GM18519 (cell line): ENCODE measurements at regions not wholly inside any gene's neighbourhood (a gene's known extent, or its start where the extent isn't known, plus 50 kb on each side); places are given as distances from the start of the nearest gene placed in this dataset.

Experiments used
- ATAC-seq: cut with Tn5 transposase; IDR thresholded peaks from one replicate; pipeline ENCODE4 v1.9.1; 2021; ENCODE audit warnings: mild to moderate bottlenecking, moderate library complexity; ENCODE audit not compliant: unreplicated experiment, low FRiP score

DNA sequence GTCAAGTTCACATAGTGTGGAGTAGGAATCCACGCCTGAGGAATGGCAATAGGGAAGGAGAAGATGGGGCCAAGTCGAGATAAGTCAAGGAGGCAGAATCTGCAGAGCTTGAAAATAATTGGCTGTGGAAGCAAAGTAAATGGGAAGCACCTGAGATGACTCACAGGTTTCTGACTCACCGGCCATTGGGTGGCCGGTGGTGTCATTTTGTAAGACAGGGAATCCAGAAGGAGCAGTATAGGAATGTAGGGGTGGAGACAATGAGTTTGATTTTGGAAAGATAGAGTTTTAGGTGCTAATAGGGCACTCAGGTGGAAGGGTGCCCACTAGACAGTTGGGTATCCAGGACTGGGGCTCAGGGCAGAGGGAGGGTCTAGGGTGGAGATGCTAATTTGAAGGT lies 201.0 kb upstream of the MAMLD1 start:
- ATAC-seq: no peak

DNA sequence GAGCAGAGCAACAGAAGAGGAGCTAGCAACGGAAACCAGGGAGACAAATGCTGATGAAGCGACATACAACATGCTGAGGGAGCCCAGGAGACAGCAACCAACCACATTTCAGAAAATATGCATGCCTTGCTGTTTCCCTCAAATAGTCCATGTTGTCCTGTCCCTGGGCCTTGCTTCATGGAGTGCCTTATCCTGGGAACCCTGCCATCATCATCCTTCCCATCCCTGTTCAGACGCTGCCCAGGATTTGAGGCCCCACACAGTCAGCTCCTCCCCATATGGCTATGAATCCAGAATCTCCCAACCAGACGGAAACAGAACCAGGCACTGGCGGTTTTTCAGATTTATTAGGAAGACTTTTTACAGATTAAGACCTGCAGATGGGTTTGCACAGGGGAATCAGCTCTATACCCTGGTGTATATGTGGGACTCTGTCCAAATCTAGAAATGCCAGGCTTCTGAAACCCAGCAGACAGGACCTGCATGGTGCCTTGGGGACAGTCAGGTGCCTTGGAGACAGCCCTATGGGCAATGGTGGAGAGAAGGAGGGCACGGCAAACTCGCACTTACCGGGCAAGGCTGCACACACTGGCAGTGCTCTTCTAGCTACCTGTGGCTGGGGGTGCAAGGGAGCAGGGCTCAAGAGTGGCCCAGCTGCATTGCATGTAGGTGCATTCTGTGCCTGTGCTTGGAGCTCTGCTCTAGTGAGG lies 199.7 kb upstream of the MAMLD1 start:
- ATAC-seq: no peak

DNA sequence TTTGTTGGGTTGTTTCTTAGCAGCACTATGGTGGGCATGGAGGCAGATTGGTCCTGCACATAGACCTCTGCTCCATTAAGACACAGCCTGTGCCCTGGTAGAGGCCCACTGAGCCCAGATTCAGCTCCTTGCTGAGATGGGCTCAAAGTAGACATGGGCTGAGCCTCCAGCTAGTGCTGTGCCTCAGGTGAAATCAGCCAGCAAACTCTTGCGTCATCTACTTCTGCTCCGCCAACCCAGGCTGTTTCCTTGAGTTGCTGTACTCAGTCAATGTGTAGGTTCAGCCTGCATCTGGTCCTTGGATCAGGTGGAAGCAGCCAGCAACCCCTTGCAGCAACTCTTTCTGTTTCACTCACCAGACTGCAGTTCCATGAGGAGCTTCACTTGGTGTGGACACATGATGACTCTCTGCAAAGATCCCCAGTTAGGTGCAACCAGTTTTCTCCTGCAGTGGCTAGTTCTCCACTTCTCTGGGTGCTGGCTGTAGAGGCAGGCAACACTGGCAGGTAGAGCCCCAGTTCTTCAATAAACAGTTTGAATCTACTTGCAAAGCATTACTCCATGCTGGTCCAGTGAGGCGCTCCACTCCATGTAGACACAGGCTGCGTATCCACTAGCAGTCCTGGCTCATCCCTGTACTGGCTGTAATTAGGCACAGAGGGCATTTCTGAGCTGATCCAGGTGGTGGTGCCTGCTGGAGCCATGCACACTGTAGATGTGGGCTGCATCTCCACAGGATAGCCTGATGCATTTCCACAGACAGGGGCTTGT lies 199.0 kb upstream of the MAMLD1 start:
- ATAC-seq: no peak

DNA sequence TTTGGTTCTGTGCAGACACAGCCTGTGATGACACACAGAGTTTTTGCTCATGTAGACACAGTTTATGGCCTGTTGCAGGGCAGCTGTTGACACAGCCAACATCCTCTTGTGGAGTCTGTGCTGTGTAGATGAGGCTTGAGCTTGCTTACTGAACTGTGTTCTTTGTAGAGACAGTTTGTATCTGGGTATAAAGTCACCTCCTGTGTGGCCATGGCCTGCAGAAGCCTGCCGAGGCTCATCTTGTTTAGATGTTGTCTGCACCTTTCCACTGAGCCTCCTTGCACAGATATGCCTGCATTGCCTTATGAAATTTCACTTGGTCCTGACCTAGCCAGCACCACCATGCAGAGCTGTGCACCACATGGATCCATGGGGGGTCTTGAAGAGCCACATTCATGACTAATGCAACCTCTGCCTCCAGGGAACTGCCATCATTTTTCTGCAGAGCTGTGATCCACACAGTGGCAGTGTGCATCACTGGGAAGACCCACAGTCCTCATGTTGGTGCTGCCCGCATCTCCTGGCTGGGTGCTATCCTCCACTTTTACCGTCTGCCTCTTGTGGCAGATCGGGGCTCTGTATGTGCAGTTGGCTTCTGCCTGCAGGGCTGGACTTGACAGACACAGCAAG lies 198.0 kb upstream of the MAMLD1 start:
- no peak for ATAC-seq

DNA sequence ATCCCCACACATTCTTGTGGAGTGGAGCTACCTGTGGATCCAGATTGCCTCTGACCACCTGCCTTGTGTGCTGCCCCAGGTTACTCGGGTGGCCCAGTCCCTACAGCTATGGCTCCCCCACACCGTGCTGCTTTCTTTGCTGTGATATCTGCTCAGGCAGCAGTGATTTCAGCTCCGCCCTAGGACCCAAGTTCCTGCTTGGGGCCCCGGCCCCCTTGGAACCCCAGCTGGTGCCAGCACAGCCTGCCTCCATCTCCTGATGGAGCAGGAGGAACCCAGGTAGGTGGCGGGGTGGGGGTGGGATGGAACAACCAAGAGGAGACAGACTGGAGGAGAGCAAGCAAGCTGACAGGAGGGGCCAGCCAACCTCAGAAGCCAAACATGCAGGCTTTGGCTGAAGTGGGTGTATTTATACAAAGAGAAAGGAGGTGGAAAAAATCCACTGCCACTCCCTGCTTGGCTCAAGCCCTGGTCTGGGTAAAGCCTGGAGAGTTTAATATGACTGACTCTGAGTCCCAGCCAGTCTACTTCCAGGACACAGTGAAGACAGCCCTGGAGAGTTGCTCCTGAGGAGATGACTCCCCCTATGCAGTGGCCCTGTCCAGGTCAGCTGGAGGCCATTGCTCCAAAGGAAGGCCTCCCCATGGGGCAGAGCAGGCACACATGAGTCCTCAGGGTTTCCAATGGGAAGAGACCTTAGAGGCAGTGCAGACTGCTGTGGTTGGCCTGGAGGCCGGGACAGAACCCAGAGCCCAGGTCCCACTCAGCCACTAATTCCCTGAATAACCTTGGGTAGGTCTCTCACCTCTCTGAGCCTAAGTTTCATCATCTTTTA lies 197.1 kb upstream of the MAMLD1 start:
- no peak for ATAC-seq

DNA sequence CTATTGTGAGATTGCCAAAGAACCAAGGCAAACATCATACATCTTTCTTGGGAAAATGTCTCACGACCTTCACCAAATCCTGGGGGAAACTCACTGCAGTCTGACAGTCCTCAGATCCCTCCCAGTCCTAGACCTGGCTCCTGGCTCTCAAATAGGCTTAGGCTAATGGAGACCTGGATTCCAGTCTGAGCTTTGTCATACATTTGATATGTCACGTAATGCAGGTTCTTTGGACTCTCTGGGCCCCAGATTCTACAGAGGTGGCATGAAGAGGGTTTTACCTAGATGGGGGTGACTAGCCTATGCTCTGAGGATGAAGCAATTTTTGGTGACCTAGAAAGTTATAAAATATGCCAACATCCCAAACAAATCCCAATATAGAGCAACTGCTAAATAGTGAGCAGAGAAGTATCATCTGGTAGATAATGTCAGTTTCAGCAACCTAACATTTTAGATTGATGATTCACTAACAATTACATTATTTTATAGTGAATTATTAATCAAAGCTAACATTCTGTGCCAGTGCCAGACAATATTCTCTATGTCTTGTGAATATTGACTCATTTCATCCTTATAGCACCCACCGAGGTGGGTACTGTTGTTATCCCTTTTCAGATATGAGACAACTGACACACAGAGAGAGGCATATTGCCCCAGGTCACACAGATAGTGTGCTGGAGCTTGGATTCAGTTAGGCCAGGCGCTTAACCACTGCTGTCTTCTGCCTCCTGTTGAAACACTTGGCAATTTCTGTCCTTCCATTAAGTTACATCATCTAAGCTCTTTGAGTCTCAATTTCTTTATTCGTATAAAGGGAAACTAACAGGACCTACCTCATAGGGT lies 195.4 kb upstream of the MAMLD1 start:
- no peak for ATAC-seq

DNA sequence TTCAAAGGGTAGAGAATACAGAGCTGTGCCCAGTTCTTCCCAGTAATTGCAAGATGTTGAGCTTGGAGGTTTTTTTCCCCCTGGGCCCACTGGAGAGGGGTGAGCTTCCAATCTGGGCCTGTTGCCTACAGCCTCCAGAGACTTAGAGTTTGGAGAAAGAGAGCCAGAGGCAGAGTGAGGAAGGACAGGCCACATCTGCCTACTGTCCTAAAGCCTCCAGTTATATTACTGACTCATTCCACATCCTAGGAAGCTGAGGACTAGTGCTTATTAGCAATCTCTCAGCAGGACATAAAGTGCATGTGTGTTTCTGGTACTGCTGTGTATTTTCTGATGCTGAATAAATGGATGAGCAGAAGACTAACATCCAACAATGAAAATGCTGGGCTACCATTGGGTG lies 181.0 kb upstream of the MAMLD1 start:
- ATAC-seq: no peak

DNA sequence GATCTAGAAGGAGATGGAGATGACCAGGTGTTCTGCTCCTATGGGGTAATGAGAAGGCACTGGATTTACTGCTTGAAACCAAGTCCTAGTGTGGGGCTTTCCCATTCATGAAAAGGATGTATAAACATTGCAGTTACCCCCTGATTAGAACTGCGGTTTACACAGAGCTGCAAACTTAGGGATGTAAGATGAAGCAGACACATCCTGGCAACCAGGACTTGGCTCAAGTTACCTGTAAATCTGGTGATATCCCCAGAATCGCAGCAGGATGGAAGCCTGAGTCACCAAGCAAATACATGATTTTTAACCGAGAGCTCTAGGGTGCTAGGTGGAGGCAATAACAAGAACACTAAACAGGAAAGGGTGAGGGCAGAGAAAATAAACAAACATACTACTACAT lies 178.6 kb upstream of the MAMLD1 start:
- ATAC-seq: no peak

DNA sequence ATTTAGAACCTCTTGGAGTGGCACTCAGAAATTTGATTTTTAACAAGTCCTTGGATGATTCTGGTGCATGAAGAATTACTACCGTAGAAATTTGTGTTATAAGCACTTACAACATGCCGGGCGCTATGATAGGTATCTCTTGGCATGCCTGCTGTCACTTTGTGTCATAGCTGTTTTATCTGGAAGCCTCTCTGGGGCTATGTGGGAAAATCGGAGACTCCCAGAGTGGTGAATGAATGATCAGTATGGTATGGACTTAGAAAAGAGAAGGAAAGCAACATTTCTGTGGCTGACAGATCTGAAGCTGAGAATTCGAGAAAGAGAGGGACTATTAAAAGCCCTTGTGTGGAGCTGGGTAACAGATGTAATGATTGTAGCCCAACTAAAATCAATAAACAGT lies 177.4 kb upstream of the MAMLD1 start:
- no peak for ATAC-seq

DNA sequence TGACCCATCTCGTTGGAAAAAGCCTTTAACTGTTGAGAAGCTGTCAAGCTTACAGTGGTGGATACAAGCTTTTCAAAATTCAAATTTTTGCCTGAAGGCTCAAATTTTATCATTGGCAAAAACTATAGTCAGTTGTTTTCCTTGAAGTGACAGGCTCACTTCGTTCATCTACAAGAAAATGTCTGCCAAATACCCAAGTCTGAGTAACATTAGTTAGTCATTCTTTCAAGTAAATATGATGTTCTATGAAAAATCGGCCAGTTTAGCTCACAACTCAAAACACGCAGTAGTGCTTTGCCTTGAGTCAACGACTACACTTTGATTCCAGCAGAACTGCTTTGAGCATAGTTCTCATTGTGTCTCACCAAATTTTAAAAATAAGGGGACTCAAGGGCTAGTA lies 170.3 kb upstream of the MAMLD1 start:
- no peak for ATAC-seq

DNA sequence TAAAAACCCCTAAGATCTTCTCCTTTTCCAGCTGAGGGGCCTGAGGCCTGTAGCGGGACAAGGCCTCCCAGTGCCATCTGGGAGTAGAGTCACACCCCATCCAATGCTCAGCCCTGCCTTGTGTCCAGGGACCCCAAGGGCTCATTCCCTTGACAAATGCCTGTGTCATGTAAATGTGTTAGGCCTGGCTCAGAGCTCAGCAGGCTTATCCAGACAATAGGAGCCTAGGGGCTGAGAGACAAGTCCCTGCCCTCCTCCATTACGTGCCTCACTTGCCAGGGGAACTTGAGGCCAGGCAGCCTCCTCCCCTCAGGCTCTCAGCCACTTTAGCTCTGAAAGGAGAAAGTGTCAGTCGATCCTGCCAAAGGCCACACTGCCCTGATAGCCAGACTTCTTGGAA lies 166.8 kb upstream of the MAMLD1 start:
- ATAC-seq: no peak

DNA sequence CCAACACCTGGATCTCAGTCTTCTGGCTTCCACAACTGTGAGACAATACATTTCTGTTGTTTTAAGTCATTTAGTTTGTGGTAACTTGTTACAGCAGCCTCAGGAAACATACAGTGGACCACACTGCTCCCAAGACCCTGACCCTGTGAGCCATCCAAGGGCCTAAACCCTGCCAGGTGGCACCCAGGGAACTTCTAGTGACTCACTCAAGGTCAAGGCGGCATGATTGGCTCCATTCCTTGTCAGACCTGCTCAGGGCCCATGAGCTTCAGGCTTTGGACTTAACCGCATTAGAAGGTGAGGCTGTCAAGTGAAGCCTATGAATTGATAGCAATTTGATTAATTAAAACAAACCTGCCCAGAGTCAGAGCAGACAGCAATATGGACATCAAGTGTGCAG lies 165.7 kb upstream of the MAMLD1 start:
- no peak for ATAC-seq

DNA sequence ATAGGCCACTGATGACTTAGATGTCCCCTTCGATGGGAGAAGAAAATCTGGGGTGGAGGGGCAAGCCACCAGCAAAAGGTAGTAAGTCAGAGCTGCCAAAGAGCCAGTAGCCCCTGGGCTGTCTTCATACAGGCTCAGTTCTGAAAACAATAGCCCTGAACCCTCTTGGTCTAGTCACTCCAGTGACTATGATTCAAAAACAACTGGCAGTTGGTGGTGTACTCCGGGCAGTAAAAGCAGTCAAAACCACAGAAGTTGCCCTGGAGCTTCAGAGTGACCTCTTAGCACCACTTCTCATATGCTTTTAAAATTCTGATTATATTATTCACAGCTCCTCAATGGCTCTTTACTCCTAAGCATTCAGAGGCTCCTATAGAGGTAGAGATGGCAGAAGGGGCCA lies 164.3 kb upstream of the MAMLD1 start:
- ATAC-seq: no peak

DNA sequence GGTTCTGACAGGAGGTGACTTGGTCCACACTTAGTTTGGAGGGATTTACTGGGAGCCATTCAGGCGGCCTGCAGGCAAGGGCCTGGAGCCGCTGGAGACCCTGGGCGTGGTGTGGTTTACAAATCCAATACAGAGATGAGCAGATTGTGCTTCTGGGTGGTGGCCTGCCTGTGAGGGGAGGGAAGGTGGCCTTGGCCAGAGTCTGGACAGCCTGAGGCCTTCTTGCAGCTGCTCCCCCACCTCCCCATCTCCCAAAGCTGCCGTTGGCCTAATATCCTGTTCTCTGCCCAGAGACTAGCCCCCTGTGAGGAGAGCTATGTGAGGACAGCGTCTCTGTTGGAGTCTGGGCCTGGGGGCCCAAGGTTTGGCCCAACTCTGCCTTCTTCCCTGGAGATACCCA lies 163.9 kb upstream of the MAMLD1 start:
- ATAC-seq: no peak

DNA sequence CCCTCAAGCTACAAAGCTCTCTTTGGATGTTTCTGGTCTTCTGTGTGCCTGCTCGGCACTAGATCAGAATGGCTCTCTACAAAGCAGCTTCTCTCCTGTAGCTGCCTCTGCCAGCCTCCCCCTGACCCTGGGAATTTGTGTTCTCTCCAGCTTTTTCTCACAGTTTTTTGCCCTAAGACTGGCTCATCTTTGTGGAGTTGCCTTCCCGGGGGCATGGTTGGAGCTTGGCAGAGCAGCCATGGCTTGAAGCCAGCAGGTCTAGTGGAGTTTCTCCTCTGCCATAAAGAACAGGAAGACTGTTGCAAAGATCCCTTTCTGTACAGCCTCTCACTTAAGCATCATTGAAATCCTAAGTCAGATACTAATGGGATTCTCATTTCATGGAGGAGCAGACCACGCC lies 163.3 kb upstream of the MAMLD1 start:
- ATAC-seq: no peak

DNA sequence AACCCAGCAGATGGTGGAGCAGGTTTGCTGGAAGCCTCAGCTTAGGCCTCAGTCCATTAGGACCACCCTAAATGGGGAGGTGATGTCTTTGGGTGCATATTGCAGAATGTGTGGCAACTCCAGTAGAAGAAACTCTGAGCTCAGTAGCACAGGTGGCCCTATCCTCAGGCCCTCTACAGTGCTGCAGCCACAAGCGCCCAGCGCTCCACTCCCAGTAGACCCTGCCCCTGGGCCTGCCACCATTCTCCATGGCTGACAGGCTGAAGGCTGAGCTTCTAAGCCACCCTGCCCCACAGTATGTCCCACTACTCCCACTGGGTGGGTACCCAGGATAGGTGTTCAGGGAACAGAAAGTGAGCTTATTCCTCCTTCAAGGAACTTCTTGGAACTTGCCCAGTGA lies 162.8 kb upstream of the MAMLD1 start:
- no peak for ATAC-seq

DNA sequence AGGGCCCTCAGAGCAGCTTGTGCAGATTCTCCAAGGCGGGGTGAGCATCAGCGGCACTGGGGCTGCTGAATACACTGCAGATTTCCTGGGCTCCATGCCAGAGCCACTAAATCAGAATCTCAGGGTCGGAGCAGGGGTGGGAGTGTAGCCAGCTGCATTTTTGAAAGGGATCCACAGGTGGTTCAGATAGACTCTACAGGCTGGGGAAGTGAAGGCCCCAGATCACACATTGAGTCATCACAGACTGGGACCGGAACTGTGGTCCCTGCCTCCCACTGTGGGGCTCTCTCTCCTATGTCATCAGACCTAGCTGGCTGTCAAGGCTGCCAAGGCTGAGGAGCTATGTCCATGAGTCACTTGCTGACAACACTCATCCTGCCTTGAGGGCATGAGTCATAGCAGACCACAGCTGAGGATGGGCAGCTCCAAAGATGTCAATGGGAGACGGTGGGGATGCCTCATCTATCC lies 162.3 kb upstream of the MAMLD1 start:
- peak; percentile 99 for ATAC-seq

DNA sequence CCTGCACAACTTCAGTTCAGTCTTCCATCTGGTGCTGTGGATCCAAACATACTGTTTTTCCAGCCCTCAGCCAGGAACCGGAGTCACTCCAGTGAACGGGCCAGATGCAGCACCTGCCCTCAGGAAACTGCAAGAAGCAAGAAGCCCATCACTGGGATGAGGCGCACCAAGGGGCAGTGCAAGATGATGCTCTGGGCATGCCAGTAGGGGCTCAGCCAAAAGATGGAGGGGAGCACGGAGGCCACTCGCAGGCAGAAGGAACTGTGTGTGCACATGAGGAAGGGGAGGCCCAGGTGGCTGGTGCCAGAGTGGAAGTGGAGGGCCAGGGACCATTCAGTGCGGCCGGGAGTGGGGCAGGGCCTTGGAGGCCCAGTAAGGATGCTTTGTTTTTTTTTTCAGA lies 161.7 kb upstream of the MAMLD1 start:
- ATAC-seq: no peak

DNA sequence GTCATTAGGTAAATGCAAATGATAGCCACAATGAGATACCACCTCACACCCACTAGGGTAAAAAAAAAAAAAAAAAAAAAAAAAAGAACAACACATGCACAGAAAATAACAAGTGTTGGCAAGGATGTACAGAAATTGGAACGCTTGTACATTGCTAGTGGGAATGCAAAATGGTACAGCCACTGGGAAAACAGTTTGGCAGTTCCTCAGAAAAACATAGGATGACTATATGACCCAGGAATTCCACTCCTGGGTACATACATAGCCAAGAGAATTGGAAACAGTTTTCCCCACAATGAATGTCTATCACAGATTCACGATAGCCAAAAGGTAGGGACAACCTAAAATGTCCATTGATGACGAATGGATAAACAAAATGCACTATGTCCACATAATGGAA lies 161.3 kb upstream of the MAMLD1 start:
- ATAC-seq: no peak

DNA sequence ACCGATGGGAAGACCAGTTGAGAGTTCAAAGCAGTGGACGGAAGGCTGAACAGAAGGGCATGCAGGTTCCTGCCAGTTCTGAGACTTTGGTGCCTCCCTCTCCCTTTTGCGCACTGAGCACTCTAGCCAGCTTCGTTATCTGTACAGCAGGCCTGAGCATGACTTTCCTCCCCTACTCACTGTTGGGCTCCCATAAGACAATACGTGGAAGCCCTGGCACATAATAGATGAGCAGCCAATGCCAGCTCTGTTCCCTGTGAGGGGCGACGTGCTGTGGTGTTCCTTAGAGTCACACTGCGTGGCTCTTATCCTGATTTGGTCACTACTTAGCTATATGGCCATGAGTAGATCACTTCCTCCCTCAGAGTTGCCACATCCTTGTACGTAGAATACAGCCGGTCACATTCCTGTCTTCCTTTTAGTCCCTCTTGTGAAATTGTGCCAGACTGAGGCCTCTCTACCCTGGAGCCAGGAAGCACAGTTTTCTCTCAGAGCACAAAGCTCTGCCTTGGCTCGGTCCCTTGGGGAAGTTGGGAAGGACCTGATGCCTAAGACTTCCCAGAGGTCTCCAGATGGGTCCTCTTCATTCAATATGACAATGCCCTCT lies 160.4 kb upstream of the MAMLD1 start:
- ATAC-seq: no peak
